ENCODE measurements at regions not wholly inside any gene's neighbourhood (a gene's known extent, or its start where the extent isn't known, plus 50 kb on each side); places are given as distances from the start of the nearest gene placed in this dataset.
"Not testable (repeated sequence)": the region's sequence is repeated elsewhere in the genome, so short reads cannot be mapped to it uniquely, and the experiment has no call there.

DNA sequence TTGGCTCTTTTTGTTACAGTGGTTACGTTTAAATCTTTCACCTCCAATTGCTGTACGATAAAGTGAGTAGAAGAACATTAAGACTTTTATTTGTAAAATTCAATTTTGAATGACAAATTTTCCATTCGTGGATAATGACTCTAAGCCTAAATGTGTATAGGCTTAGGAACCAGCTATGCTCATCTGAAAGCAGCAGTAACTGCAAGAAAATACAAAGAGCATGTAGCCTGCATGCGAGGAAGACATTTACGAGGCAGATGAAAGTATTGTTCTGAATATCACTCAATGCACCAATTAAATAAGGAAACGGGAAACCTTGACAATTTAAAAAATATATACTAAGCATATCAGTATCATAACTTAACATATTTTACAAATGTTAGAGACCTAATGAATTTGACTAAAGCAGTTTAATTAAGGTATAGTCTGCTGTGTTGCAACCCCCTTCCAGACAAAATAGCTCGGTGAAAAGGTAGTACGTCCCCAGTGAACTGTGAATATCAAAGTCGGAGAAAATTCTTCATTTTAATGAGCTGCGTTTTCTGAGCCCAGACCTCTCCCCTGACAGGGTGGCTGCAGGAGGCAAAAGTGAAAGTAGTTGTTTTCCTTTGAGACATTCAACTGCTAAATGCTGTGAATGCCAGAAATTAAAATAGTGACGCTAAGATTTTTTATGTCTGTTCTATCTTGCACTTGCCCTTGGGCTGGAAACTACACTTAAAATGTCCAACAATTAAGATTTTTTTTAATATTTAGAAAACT is 1236.5 kb upstream of the TENM3 start:
- no peak for DNase-seq

DNA sequence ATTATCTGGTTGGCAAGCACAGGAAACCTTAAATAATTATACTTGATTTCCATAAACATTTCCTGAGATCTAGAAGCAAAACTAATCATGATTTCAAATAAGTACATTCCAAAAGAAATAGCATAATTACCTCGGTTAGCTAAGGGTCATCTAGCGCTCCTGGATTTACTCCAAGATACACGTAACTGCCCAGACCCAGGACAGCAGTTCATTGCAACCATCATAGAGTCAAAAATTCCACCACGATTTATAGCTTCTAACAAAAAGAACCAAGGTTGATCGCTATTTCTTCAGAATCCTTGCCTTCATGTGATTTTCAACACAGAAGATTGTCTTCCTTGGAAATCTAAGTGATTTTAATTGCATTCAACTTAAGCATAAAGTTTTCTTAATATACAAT is 1235.5 kb upstream of the TENM3 start:
- DNase-seq = no peak

GRCh38 chr4:181008164-181008563 is 1235.0 kb upstream of the TENM3 start:
- no peak for DNase-seq

GRCh38 chr4:181013162-181013561 is 1230.0 kb upstream of the TENM3 start:
- no peak for DNase-seq

- DNase-seq = no peak
Measured at GRCh38 chr4:181017038-181017437, 1226.2 kb upstream of the TENM3 start.

GRCh38 chr4:181018472-181018871 is 1224.7 kb upstream of the TENM3 start:
- no peak for DNase-seq

- no peak for DNase-seq
Measured at GRCh38 chr4:181018913-181019312, 1224.3 kb upstream of the TENM3 start.

DNA sequence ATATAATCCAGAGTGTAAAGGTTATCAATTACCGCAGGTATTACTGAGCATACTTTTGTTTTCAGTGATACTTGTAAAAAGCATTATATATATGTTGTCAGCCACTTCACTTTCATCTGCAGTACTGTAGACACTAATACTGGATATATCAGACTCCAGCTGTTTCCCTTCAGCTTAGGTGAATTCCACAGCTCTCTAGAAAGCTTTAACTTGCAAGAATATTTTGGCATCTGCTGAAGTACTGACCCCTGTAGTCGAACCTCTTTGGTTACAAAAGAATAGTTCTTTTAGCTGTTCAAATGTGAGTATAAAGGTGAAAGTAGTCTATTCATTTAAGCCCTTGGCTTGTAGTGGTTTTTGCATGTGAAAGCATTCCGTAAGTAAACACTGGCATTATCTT is 1222.7 kb upstream of the TENM3 start:
- no peak for DNase-seq

- DNase-seq = no peak
Measured at GRCh38 chr4:181021213-181021612, 1222.0 kb upstream of the TENM3 start.

DNA sequence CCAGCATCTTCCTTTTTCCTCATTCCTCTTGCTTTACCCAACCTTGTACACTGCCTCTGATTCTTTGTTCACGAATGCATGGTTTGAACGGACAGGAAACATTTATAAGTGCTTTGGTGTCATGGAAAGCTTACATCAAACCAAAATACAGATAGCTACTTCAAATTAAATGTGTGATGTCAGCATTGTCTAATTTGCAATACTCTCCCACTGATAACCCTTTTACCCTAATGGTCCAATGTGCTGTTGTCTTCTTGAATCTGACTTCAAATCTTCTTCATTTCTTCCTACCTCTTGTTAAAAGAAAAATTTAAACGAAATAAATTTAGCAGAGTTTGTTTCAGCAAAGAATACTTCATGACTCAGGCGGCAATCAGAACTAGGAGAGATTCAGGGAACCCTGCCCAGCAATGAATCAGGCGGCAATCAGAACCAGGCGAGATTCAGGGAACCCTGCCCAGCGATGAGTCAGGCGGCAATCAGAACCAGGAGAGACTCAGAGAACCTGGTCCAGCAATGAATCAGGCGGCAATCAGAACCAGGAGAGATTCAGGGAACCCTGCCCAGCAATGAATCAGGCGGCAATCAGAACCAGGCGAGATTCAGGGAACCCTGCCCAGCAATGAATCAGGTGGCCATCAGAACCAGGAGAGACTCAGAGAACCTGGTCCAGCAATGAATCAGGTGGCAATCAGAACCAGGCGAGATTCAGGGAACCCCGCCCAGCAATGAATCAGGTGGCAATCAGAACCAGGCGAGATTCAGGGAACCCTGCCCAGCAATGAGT is 1212.9 kb upstream of the TENM3 start:
- DNase-seq = not testable (repeated sequence)

- no peak for DNase-seq
Measured at GRCh38 chr4:181030961-181031360, 1212.2 kb upstream of the TENM3 start.

GRCh38 chr4:181043486-181043885 is 1199.7 kb upstream of the TENM3 start:
- DNase-seq = no peak

DNA sequence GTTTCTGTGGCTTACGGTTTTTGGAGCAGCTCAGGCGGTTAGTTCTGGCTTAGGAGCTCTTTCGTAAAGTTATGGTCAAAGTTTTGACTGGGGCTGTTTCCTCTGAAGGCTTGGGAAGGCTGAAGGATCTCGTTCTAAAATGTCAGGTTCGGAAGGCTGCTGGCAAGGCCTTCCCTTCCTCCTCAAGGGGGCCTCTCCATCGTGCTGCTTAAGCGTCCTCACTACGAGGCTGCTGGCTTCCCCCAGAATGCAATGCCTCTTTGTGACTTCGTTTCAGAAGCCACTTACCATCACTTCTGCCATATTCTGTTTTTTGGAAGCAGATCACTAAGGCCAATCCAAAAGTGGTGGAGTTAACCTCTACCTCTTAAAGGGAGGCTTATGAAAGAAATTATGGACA is 1196.4 kb upstream of the TENM3 start:
- DNase-seq = no peak

GRCh38 chr4:181051931-181052330 is 1191.3 kb upstream of the TENM3 start:
- no peak for DNase-seq

GRCh38 chr4:181061787-181062186 is 1181.4 kb upstream of the TENM3 start:
- no peak for DNase-seq

DNA sequence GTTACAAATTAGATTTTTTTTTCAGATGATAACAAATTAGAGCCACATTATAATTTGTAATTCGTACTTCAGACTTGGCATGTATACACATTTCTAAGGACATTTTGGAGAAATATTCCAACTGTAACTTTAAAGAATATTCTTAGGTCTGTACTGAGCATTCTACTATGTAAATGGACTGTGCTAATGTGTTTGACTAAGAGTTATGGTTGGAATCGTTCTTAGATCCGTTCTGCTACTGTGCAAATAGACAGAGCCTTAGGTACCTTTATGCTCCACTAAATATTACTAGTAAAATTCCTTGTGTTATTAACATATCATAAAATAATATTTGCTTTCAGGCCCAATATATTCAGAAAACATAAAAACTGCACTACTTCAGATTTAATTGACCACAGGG is 1180.0 kb upstream of the TENM3 start:
- no peak for DNase-seq

DNA sequence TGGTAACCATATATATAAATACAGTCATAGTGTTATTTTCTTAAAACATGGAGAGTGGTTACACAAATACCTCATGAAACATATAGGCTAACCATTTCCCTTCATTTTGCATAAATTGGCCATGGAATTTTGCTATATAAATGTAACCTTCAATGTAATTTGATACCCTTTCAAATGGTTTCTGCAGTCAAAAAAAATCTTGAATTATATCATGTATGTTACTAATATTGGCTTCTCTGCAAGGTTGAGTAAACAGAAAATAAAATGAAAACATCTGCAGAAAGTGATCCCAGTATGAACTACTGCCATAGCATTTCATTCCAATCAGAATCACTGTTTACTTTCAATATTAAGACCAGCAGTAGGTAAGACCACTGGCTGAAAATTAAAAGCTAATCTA is 1165.9 kb upstream of the TENM3 start:
- no peak for DNase-seq

GRCh38 chr4:181078196-181078595 is 1165.0 kb upstream of the TENM3 start:
- no peak for DNase-seq

DNA sequence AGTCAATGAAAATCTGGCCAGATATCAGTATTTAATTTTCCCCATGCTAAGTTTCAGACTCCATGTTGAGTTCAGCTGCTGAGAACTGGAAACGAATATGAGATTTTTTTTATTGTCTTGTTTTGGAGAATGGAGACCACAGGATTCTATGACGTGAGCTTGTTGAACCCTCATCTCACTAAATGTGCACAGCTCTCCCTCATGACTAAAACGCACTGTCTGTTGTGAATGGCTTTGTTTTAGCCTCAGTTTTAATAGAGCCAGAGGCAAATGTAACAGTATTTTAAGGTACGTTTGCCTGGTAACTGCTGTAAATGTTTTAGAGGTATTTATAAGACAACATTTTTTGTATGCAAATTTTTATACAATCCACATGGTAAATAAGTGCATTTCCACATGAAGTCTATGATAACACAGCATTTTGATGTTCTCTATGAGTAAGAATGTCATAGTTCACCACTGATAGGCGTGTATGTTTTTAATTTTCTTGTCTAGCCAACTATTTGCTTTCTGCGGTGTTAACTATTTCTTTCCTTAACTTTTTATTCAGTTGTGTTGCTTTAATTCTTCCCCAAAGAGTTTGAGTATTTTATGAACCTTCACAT is 1159.3 kb upstream of the TENM3 start:
- no peak for DNase-seq

- DNase-seq = no peak
Measured at GRCh38 chr4:181085557-181085956, 1157.6 kb upstream of the TENM3 start.

DNA sequence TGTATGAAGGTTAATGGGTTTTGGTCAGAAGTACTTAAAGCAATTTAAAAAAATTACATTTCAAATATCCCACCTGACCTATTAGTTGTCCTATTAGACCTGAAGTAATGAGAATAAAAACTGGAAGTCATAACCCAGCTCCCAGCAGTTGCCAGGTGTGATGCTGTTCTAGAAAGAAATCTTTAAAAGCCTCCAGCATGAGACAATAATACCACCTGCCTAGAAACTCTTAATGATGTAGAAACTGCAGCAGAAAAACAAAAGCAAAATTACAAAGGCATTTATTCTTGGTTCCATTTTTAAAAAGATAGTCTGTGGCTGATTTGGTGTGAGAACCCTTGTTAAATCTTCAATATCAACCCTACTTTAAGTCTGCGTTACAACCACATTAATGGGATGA is 1137.7 kb upstream of the TENM3 start:
- DNase-seq = no peak

GRCh38 chr4:181106398-181106797 is 1136.8 kb upstream of the TENM3 start:
- DNase-seq = no peak

DNA sequence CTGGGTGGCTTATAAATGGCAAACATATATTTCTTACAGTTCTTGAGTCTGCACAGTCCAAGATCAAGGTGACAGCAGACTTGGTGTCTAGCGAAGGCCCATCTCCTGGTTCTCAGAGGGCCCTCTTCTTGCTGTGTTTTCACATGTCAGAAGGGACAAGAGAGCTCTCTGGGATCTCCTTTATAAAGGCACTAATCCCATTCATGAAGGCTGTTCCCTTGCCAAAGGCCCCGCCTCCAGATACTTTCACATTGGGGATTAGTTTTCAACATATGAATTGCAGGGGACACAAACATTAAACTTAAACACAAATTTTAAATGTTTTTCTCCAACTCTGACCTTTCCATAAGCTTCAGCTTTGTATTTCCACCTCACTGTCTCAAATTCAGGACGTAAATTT is 1135.0 kb upstream of the TENM3 start:
- DNase-seq = no peak

DNA sequence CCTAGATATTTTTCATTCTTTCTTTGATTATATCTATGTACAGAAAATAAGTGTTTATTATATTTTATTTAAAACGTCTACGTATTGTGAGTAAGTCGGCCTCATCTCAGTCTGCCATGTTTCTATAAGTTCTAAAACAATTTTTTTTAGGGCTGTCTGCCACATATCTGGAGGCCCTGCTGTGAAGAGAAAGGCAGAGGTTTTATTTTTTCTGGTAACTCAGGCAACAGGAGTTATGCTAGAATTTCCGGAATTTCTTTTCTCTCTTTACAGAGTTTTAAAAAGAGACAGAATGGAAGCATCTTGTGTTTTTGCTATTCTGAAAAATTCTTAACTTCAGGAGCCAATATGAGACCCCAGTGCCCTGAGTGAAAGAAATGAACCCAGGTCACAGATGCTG is 1124.0 kb upstream of the TENM3 start:
- DNase-seq = no peak

Data from right forelimb (tissue), 1 donor.